ENCODE measurements at regions not wholly inside any gene's neighbourhood (a gene's known extent, or its start where the extent isn't known, plus 50 kb on each side); places are given as distances from the start of the nearest gene placed in this dataset.

- TF ChIP-seq PPARA (CRISPR knock-in tag; IDR thresholded peaks at IDR 0.05; ENCODE audit: borderline replicate concordance), result no peak
- no peak for TF ChIP-seq TCF4 (CRISPR knock-in tag; IDR thresholded peaks at IDR 0.05; ENCODE audit: borderline replicate concordance)
- no peak for TF ChIP-seq POU6F1 (CRISPR knock-in tag; IDR thresholded peaks at IDR 0.05; ENCODE audit: borderline replicate concordance, low read depth)
- TF ChIP-seq ZFP3 (CRISPR knock-in tag; IDR thresholded peaks at IDR 0.05), result no peak
- no peak for TF ChIP-seq CSDC2 (CRISPR knock-in tag; IDR thresholded peaks at IDR 0.05)
- no peak for TF ChIP-seq ZFP30 (CRISPR knock-in tag; IDR thresholded peaks at IDR 0.05)
- no peak for TF ChIP-seq ZNF70 (CRISPR knock-in tag; IDR thresholded peaks at IDR 0.05)
- TF ChIP-seq TOX (CRISPR knock-in tag; IDR thresholded peaks at IDR 0.05; ENCODE audit: borderline replicate concordance), result no peak
- TF ChIP-seq OSR1 (CRISPR knock-in tag; IDR thresholded peaks at IDR 0.05), result no peak
- TF ChIP-seq RARB (CRISPR knock-in tag; IDR thresholded peaks at IDR 0.05), result no peak
- TF ChIP-seq GLIS3 (CRISPR knock-in tag; IDR thresholded peaks at IDR 0.05), result no peak
Observed at GRCh38 chr6:154930451-154930851, 64.7 kb upstream of the TIAM2 start (continued).

- TF ChIP-seq BACH2 (CRISPR knock-in tag; IDR thresholded peaks at IDR 0.05; ENCODE audit: borderline replicate concordance) (no peak), ZNF565 (CRISPR knock-in tag; conservative IDR thresholded peaks at IDR 0.05; ENCODE audit: low read depth) (no peak), TCF4 (CRISPR knock-in tag; IDR thresholded peaks at IDR 0.05; ENCODE audit: borderline replicate concordance) (no peak), ZC3H10 (CRISPR knock-in tag; IDR thresholded peaks at IDR 0.05) (no peak), OSR1 (CRISPR knock-in tag; IDR thresholded peaks at IDR 0.05) (no peak), PPARA (CRISPR knock-in tag; IDR thresholded peaks at IDR 0.05; ENCODE audit: borderline replicate concordance) (no peak), TSHZ2 (CRISPR knock-in tag; IDR thresholded peaks at IDR 0.05) (no peak), ZFP30 (CRISPR knock-in tag; IDR thresholded peaks at IDR 0.05) (no peak), POU6F1 (CRISPR knock-in tag; IDR thresholded peaks at IDR 0.05; ENCODE audit: borderline replicate concordance, low read depth) (no peak), RARB (CRISPR knock-in tag; IDR thresholded peaks at IDR 0.05) (no peak), CSRNP3 (CRISPR knock-in tag; IDR thresholded peaks at IDR 0.05) (no peak), ISL1 (CRISPR knock-in tag; IDR thresholded peaks at IDR 0.05) (no peak), ARNTL (CRISPR knock-in tag; IDR thresholded peaks at IDR 0.05; ENCODE audit: borderline replicate concordance, low read depth) (no peak), SNAI2 (CRISPR knock-in tag; IDR thresholded peaks at IDR 0.05) (no peak), ZFP3 (CRISPR knock-in tag; IDR thresholded peaks at IDR 0.05) (no peak), PATZ1 (CRISPR knock-in tag; IDR thresholded peaks at IDR 0.05; ENCODE audit: borderline replicate concordance) (no peak), ESRRG (CRISPR knock-in tag; IDR thresholded peaks at IDR 0.05) (no peak), CREB5 (CRISPR knock-in tag; IDR thresholded peaks at IDR 0.05; ENCODE audit: low read depth) (no peak), GLIS3 (CRISPR knock-in tag; IDR thresholded peaks at IDR 0.05) (no peak), CSDC2 (CRISPR knock-in tag; IDR thresholded peaks at IDR 0.05) (no peak)
- ATAC-seq, result peak; percentile 53
Observed at GRCh38 chr6:154931711-154932424, 63.2 kb upstream of the TIAM2 start.

Data from SK-N-SH treated with all-trans-retinoic acid at 6 μM for 48 hours (cell line).